Activated CD8-positive, alpha-beta T cell treated with anti-CD3 and anti-CD28 coated beads, Interleukin-2, amount 10 ng/mL, durations not matched to agents 7 days and 5 days (primary cell): ENCODE measurements at regions not wholly inside any gene's neighbourhood (a gene's known extent, or its start where the extent isn't known, plus 50 kb on each side); places are given as distances from the start of the nearest gene placed in this dataset.
"Not testable (repeated sequence)": the region's sequence is repeated elsewhere in the genome, so short reads cannot be mapped to it uniquely, and the experiment has no call there.

Experiments
- ATAC-seq: fragments of 150-1000 bp; cut with Tn5 transposase; one replicate; pipeline ENCODE4 v1.10.0; 2021; ENCODE audit warnings: moderate library complexity
- CTCF ChIA-PET: fragments of 350-600 bp; sonication (Branson Sonifier 250); formaldehyde crosslinking; loops from one replicate; lab custom pipeline; 2021; ENCODE audit warnings: antibody characterized with exemption; lab: Charles Lee
- POLR2A ChIA-PET: fragments of 350-600 bp; sonication (Branson Sonifier 250); formaldehyde crosslinking; loops from one replicate; lab custom pipeline; 2021; ENCODE audit warnings: antibody characterized with exemption; lab: Charles Lee
- DNase-seq: peaks from one replicate; pipeline ENCODE4 v3.0.0-alpha.2; 2020
- H3K27ac Mint-ChIP-seq: one replicate; pipeline ENCODE4 v1.8.0; 2021; ENCODE audit warnings: mild to moderate bottlenecking, mixed read lengths
- H3K27me3 Mint-ChIP-seq: one replicate; pipeline ENCODE4 v1.8.0; 2021; ENCODE audit warnings: low read depth, mixed read lengths
- H3K36me3 Mint-ChIP-seq: one replicate; pipeline ENCODE4 v1.8.0; 2021; ENCODE audit warnings: low read depth, mixed read lengths
- H3K4me1 Mint-ChIP-seq: one replicate; pipeline ENCODE4 v1.8.0; 2021; ENCODE audit warnings: low read depth, mixed read lengths
- H3K4me3 Mint-ChIP-seq: one replicate; pipeline ENCODE4 v1.8.0; 2021; ENCODE audit warnings: mild to moderate bottlenecking, mixed read lengths
- H3K9me3 Mint-ChIP-seq: one replicate; pipeline ENCODE4 v1.8.0; 2022; ENCODE audit warnings: mixed read lengths; ENCODE audit not compliant: insufficient read depth

GRCh38 chr12:46510257-46510656, 137.7 kb upstream of the SLC38A2 start:
- H3K36me3 Mint-ChIP-seq = peaks cover 58% of the 10 kb centered on the region
- peaks cover 13% of the 10 kb centered on the region for H3K4me1 Mint-ChIP-seq
- H3K27me3 Mint-ChIP-seq, DNase-seq, ATAC-seq, H3K27ac Mint-ChIP-seq, H3K4me3 Mint-ChIP-seq, CTCF ChIA-PET: not testable (repeated sequence)
- POLR2A ChIA-PET = interaction anchor here (0.9 kb wide), 1 partner anchor 14 kb away, joined by 3 read pairs; no protein-coding TSS in a partner anchor
- peaks cover 36% of the 10 kb centered on the region for H3K9me3 Mint-ChIP-seq

- H3K36me3 Mint-ChIP-seq = peaks cover 55% of the 10 kb centered on the region
- H3K27me3 Mint-ChIP-seq = no peaks in the 10 kb centered on the region
- POLR2A ChIA-PET = no interaction called here
- H3K9me3 Mint-ChIP-seq = peaks cover 34% of the 10 kb centered on the region
- ATAC-seq = no peak
- CTCF ChIA-PET = interaction anchor here (0.7 to 0.9 kb wide), 2 partner anchors 8 to 15 kb away, joined by 3 to 4 read pairs; no protein-coding TSS in a partner anchor
- no peak overlapping the region for H3K27ac Mint-ChIP-seq
- no peak overlapping the region for H3K4me3 Mint-ChIP-seq
- no peak for DNase-seq
- H3K4me1 Mint-ChIP-seq = peaks cover 13% of the 10 kb centered on the region
These were observed 136.6 kb upstream of the SLC38A2 start for GRCh38 chr12:46509135-46509534.

- Mint-ChIP-seq H3K4me1 (peaks cover 8% of the 10 kb centered on the region), H3K27me3 (no peaks in the 10 kb centered on the region), H3K4me3 (no peak overlapping the region), H3K9me3 (peaks cover 35% of the 10 kb centered on the region), H3K36me3 (peaks cover 54% of the 10 kb centered on the region), H3K27ac (no peak overlapping the region)
- CTCF ChIA-PET = interaction anchor here (0.9 kb wide), 1 partner anchor 15 kb away, joined by 3 read pairs; no protein-coding TSS in a partner anchor
- no peak for DNase-seq
- POLR2A ChIA-PET = no interaction called here
- no peak for ATAC-seq
These were observed 136.1 kb upstream of the SLC38A2 start for GRCh38 chr12:46508651-46509050.

GRCh38 chr12:46507766-46508165, 135.2 kb upstream of the SLC38A2 start:
- Mint-ChIP-seq H3K27me3 (no peaks in the 10 kb centered on the region), H3K4me1 (peaks cover 4% of the 10 kb centered on the region), H3K4me3 (no peak overlapping the region), H3K9me3 (peaks cover 44% of the 10 kb centered on the region), H3K27ac (no peak overlapping the region), H3K36me3 (peaks cover 51% of the 10 kb centered on the region)
- ChIA-PET POLR2A (no interaction called here), CTCF (no interaction called here)
- DNase-seq (no peak), ATAC-seq (no peak)

- Mint-ChIP-seq H3K36me3 (peaks cover 48% of the 10 kb centered on the region), H3K4me1 (peaks cover 4% of the 10 kb centered on the region), H3K27ac (no peak overlapping the region), H3K9me3 (peaks cover 50% of the 10 kb centered on the region), H3K4me3 (no peak overlapping the region), H3K27me3 (no peaks in the 10 kb centered on the region)
- ChIA-PET POLR2A (no interaction called here), CTCF (no interaction called here)
- no peak for DNase-seq
- no peak for ATAC-seq
These were observed 134.4 kb upstream of the SLC38A2 start for GRCh38 chr12:46506961-46507360.

- Mint-ChIP-seq H3K27me3 (no peaks in the 10 kb centered on the region), H3K27ac (no peak overlapping the region), H3K4me1 (peaks cover 4% of the 10 kb centered on the region), H3K9me3 (peaks cover 52% of the 10 kb centered on the region), H3K36me3 (peaks cover 48% of the 10 kb centered on the region), H3K4me3 (no peak overlapping the region)
- ChIA-PET CTCF (no interaction called here), POLR2A (no interaction called here)
- DNase-seq (no peak), ATAC-seq (no peak)
These were observed 133.6 kb upstream of the SLC38A2 start for GRCh38 chr12:46506198-46506597.

GRCh38 chr12:46504494-46504893, 131.9 kb upstream of the SLC38A2 start:
- H3K36me3 Mint-ChIP-seq = peaks cover 45% of the 10 kb centered on the region

GRCh38 chr12:46503637-46504175, 131.1 kb upstream of the SLC38A2 start:
- H3K9me3 Mint-ChIP-seq = peaks cover 48% of the 10 kb centered on the region
- peaks cover 6% of the 10 kb centered on the region for H3K4me1 Mint-ChIP-seq
- H3K27ac Mint-ChIP-seq = no peak overlapping the region
- peaks cover 44% of the 10 kb centered on the region for H3K36me3 Mint-ChIP-seq
- POLR2A ChIA-PET = no interaction called here
- no peaks in the 10 kb centered on the region for H3K27me3 Mint-ChIP-seq
- H3K4me3 Mint-ChIP-seq = no peak overlapping the region
- no peak for ATAC-seq
- CTCF ChIA-PET = no interaction called here
- DNase-seq = no peak

More at GRCh38 chr12:46504494-46504893, 131.9 kb upstream of the SLC38A2 start:
- ATAC-seq (no peak), DNase-seq (no peak)
- Mint-ChIP-seq H3K9me3 (peaks cover 48% of the 10 kb centered on the region), H3K4me3 (no peak overlapping the region), H3K27ac (no peak overlapping the region), H3K4me1 (peaks cover 6% of the 10 kb centered on the region), H3K27me3 (no peaks in the 10 kb centered on the region)
- POLR2A ChIA-PET = no interaction called here
- CTCF ChIA-PET = no interaction called here

- ChIA-PET POLR2A (no interaction called here), CTCF (no interaction called here)
- Mint-ChIP-seq H3K36me3 (peaks cover 28% of the 10 kb centered on the region), H3K4me1 (peaks cover 2% of the 10 kb centered on the region), H3K4me3 (no peak overlapping the region), H3K9me3 (peaks cover 33% of the 10 kb centered on the region), H3K27me3 (no peaks in the 10 kb centered on the region), H3K27ac (no peak overlapping the region)
- ATAC-seq (no peak), DNase-seq (no peak)
These were observed 128.1 kb upstream of the SLC38A2 start for GRCh38 chr12:46500673-46501072.

- H3K36me3 Mint-ChIP-seq = peaks cover 22% of the 10 kb centered on the region
- peaks cover 33% of the 10 kb centered on the region for H3K9me3 Mint-ChIP-seq
- ChIA-PET CTCF (no interaction called here), POLR2A (no interaction called here)
- H3K4me1 Mint-ChIP-seq = peaks cover 2% of the 10 kb centered on the region
- no peaks in the 10 kb centered on the region for H3K27me3 Mint-ChIP-seq
- ATAC-seq = no peak
- H3K27ac Mint-ChIP-seq = no peak overlapping the region
- DNase-seq = no peak
- H3K4me3 Mint-ChIP-seq = no peak overlapping the region
These were observed 127.3 kb upstream of the SLC38A2 start for GRCh38 chr12:46499901-46500300.

GRCh38 chr12:46499226-46499625, 126.7 kb upstream of the SLC38A2 start:
- ChIA-PET CTCF (no interaction called here), POLR2A (no interaction called here)
- H3K9me3 Mint-ChIP-seq = peaks cover 31% of the 10 kb centered on the region
- ATAC-seq = no peak
- peaks cover 2% of the 10 kb centered on the region for H3K4me1 Mint-ChIP-seq
- no peak overlapping the region for H3K4me3 Mint-ChIP-seq
- no peaks in the 10 kb centered on the region for H3K27me3 Mint-ChIP-seq
- peaks cover 18% of the 10 kb centered on the region for H3K36me3 Mint-ChIP-seq
- no peak overlapping the region for H3K27ac Mint-ChIP-seq
- DNase-seq = no peak

- CTCF ChIA-PET = interaction anchor here (1.8 kb wide), 1 partner anchor 14 kb away, joined by 3 read pairs; no protein-coding TSS in a partner anchor
- H3K4me3 Mint-ChIP-seq = no peak overlapping the region
- peaks cover 14% of the 10 kb centered on the region for H3K36me3 Mint-ChIP-seq
- no peaks in the 10 kb centered on the region for H3K27me3 Mint-ChIP-seq
- H3K4me1 Mint-ChIP-seq = peaks cover 2% of the 10 kb centered on the region
- POLR2A ChIA-PET = no interaction called here
- ATAC-seq (no peak), DNase-seq (no peak)
- no peak overlapping the region for H3K27ac Mint-ChIP-seq
- H3K9me3 Mint-ChIP-seq = peaks cover 19% of the 10 kb centered on the region
These were observed 125.2 kb upstream of the SLC38A2 start for GRCh38 chr12:46497739-46498138.
